ENCODE measurements at regions not wholly inside any gene's neighbourhood (a gene's known extent, or its start where the extent isn't known, plus 50 kb on each side); places are given as distances from the start of the nearest gene placed in this dataset.
A peak's percentile ranks its signal among the peaks of the same experiment; 100 is the strongest.
"Not testable (repeated sequence)": the region's sequence is repeated elsewhere in the genome, so short reads cannot be mapped to it uniquely, and the experiment has no call there.

- DNase-seq = no peak
Observed at GRCh38 chr12:131592972-131593371, 117.9 kb upstream of the SFSWAP start.

- DNase-seq = no peak
Observed at GRCh38 chr12:131593406-131593805, 117.5 kb upstream of the SFSWAP start.

- no peak for DNase-seq
Observed at GRCh38 chr12:131596115-131596514, 114.8 kb upstream of the SFSWAP start.

- no peak for DNase-seq
Observed at GRCh38 chr12:131597333-131597732, 113.6 kb upstream of the SFSWAP start.

- no peak for DNase-seq
Observed at GRCh38 chr12:131598717-131599116, 112.2 kb upstream of the SFSWAP start.

- DNase-seq = no peak
Observed at GRCh38 chr12:131599190-131600159, 111.4 kb upstream of the SFSWAP start.

GRCh38 chr12:131600160-131600532 is 110.7 kb upstream of the SFSWAP start:
- DNase-seq = no peak

- DNase-seq = not testable (repeated sequence)
Observed at GRCh38 chr12:131601499-131601898, 109.4 kb upstream of the SFSWAP start.

- no peak for DNase-seq
Observed at GRCh38 chr12:131603106-131603938, 107.6 kb upstream of the SFSWAP start.

- DNase-seq = peak; percentile 66
Observed at GRCh38 chr12:131603939-131604795, 106.7 kb upstream of the SFSWAP start.

GRCh38 chr12:131604859-131605258 is 106.0 kb upstream of the SFSWAP start:
- no peak for DNase-seq

- DNase-seq = no peak
Observed at GRCh38 chr12:131605304-131605829, 105.5 kb upstream of the SFSWAP start.

- DNase-seq = no peak
Observed at GRCh38 chr12:131606218-131606901, 104.5 kb upstream of the SFSWAP start.

- no peak for DNase-seq
Observed at GRCh38 chr12:131607658-131608447, 103.0 kb upstream of the SFSWAP start.

- DNase-seq = no peak
Observed at GRCh38 chr12:131608740-131609690, 101.9 kb upstream of the SFSWAP start.

- no peak for DNase-seq
Observed at GRCh38 chr12:131609762-131610161, 101.1 kb upstream of the SFSWAP start.

GRCh38 chr12:131610181-131610580 is 100.7 kb upstream of the SFSWAP start:
- DNase-seq = no peak

GRCh38 chr12:131610891-131611290 is 100.0 kb upstream of the SFSWAP start:
- no peak for DNase-seq

- no peak for DNase-seq
Observed at GRCh38 chr12:131611416-131612091, 99.3 kb upstream of the SFSWAP start.

Measured in GDM1 (cell line).